HG03439 (cell line): ENCODE measurements at regions not wholly inside any gene's neighbourhood (a gene's known extent, or its start where the extent isn't known, plus 50 kb on each side); places are given as distances from the start of the nearest gene placed in this dataset.

Experiments
- ATAC-seq: cut with Tn5 transposase; IDR thresholded peaks from one replicate; pipeline ENCODE4 v1.9.1; 2021; ENCODE audit warnings: mild to moderate bottlenecking, moderate library complexity; ENCODE audit not compliant: unreplicated experiment

DNA sequence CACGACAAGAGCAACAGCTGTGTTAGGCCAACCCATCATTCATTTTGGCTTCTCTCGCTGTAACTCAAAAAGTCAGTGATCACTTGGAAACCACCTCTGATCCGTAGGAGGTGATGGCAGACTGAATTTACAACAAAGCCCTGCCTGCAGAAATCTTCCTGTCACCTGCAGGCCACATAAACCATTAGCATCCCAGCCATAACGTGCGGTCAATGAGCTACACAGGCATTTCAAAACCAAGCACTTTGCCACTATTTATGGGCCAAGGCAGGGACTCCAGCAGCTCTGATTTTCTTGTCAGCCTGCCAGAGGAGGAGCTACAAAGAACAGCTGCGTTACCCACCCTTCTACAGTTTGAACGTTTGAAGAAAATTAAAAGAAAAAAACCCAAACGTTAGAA is 228.1 kb upstream of the PPARGC1A start:
- ATAC-seq: no peak

DNA sequence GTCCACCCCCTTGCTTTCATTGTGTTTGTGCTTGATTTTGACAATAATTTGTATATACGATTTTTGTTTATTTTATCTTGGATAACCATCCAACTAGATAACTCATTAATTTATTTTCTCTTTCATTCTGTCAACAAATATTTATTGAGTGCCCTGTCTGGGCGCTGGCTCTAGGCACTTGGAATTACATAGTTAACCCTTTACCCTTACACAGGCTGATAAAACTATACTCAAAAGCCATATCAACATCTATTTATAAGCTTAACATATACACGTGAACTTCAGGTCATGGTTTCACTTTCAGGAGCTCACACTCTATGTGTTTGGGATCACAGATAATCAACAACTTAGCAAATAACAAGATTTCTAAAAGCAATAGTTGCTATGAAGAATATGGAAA is 226.3 kb upstream of the PPARGC1A start:
- no peak for ATAC-seq

DNA sequence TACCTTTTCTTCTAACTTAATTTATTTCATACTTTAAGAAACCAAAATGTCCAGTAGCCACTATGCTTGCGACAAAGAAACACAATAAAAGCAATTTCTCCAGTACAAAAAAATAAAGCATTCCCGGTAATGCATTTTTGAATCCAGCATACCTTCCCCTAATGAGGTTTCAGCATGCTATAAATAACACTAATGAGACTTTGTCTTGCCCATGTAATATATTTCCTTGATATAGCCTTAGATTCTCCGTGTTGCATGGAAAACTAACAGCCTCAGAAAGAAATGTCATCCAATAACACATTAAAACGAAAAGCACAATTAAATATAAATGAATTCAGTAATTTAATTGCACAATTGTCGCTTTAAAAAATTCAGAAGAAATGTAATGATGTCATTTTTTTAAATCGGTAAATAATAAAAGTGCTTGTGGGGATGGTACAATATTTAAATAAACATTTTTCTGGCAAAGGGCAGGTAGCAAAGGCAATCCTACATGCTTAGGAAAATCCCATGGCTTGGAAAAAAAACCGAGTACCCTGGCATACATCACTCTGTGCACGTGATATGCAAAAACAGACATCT is 225.2 kb upstream of the PPARGC1A start:
- ATAC-seq: no peak

DNA sequence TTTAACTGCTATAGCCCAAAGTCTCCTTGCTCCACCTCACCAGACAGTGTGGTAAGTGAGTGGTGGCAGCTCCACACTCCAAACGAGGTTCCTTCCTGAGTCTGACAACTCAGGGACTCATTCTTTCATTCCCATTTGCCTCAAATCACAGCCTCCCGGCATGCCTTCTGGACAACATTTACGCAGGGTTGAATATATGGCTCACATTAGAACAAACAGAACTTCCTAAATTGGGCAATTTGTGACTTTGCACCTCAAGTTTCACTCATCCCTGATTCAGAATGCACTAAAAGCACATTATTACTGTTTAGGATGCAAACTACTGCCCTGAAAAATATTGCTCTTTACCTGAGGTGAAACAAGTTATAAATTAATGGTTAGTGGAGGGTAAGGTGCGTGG is 224.6 kb upstream of the PPARGC1A start:
- ATAC-seq: no peak

GRCh38 chr4:24112466-24112865 is 222.6 kb upstream of the PPARGC1A start:
- no peak for ATAC-seq

DNA sequence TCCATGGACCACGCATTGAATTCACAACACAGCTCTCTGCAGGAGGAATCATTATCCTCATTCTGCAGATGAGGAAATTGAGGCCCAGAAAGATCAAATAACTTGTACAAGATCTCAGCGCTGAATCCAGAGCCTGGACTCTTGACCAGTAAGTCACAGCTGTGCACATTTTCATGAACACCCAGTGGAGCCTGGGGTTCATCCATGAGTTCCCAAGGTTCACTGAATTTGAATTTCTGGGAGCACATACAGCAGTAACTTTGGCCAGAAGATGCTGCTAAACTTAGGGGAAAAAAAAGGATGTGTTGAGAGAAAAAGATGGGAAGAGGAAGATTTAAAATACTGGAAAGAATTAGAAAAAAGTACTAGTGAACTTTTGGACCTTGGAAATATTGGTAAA is 218.7 kb upstream of the PPARGC1A start:
- no peak for ATAC-seq

- no peak for ATAC-seq
These were observed 215.6 kb upstream of the PPARGC1A start for GRCh38 chr4:24105327-24106038.

DNA sequence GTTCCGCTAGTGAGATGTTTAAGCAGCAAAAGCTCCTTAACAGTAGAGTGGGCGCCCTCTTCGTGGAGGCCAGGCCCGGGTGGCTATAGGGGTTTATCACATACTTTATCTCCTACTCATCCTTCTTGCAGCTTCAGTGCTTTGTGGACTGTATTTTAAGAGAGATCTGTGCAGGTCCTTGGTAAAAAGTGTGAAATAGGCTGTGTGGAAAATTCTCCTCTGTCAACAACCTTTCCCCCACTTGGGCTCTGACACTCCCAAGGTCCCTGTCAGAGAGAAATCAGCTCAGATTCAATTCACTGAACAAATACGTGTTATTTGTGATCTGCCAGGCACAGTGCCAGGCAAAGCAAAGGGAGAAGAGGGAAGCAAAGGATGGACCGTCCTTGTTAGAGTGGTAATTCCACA is 214.3 kb upstream of the PPARGC1A start:
- no peak for ATAC-seq

DNA sequence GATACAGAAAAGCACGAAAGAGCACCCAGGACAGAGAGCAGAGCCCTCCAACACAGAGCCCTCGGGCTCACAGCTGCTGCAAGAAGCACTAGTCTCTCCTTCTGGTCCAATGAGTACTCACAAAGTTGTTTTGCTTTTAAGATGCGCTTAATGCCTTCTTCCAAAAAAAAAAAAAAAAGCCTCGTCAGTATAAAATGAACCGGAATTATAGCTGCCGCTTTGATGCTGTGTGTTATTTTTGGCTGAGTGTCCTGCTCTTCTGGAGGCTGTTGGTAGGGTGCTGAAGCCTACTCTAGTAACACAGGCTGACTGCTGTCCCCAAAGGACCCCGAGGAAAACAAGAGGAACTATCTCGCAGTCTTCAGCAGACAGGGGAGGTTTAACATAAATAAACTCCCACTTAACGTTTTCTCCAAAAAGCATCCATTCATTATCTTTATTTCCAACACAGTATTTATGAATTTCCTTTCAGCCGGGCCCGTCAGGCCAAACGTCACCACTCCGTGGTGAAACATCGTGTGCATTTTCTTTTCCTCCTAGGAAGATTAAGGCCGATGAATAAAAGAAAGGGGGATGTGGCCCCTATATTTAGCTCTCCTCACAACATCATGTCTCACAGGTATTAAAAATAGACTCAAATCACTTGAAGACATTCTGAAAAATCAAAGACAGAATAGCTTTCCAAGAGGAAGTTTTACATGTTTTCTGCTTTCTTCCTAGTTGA is 213.7 kb upstream of the PPARGC1A start:
- ATAC-seq: no peak

- ATAC-seq: no peak
These were observed 212.8 kb upstream of the PPARGC1A start for GRCh38 chr4:24102621-24103020.

DNA sequence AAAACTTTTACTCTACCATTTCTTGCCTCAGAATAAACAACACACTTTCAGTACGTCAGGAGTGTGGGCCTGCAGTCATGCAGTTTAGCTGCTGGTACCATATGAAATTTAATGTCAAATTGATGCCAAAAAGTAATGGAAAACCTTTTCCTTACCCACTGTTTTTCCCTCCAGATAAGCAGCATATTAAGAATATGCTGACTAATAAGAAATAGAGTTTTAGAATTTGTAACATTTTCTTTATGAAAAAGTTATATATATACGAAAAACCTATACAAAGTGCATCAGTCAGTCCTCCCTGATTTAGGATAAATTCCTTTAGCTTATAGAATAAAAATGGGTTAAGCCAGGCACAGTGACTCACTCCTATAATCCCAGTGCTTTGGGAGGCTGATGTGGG is 206.8 kb upstream of the PPARGC1A start:
- ATAC-seq: no peak

GRCh38 chr4:24094726-24095125 is 204.9 kb upstream of the PPARGC1A start:
- ATAC-seq: no peak

DNA sequence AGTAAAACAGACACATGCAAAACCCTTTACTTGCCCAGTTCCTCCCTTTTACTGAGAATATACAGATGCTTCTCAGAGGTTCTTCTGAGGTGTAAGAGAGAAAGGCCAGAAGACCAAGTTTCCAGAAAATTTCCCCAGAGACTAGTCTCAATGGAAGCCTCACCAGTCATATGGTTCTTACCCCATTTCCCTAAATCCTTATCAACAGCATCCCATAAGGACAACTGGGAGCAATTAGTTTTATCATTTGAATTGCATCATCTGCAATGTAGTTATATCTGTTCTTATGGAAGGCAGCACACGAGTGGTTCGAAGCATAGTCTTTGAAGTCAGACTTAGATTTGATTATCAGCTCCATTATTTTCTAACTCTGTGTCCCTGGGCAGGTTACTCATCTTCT is 203.6 kb upstream of the PPARGC1A start:
- no peak for ATAC-seq

- no peak for ATAC-seq
These were observed 201.9 kb upstream of the PPARGC1A start for GRCh38 chr4:24091639-24092233.

DNA sequence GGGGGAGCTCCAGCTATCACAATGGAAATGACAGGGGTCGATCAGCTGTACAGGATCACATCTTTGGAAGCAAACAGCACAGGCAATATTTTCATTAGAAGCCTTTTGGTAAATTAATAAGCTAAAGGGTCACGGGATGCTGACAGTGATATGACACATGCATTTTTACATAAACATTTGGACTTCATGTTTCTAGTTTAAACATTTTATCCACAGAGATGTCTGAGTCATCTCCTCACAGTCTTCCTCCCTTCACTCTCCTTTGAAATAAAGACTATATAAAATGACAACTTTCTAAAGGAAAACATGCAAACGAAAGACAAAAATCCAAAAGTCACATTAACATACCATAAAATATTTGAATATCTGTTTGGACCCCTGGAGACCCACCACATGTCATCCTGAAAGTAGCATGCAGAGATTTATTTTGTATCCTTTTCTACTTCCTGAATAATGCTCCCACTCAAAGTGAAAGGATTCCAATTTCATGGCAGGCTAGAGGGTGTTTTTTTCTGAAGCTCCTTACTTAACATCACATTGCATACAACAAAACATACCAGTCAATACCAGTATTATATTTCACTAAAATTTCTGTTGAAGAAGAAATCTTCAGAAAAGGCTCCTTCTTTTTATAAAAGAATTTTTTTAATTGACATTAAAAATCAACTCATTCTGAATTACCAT is 200.1 kb upstream of the PPARGC1A start:
- no peak for ATAC-seq

DNA sequence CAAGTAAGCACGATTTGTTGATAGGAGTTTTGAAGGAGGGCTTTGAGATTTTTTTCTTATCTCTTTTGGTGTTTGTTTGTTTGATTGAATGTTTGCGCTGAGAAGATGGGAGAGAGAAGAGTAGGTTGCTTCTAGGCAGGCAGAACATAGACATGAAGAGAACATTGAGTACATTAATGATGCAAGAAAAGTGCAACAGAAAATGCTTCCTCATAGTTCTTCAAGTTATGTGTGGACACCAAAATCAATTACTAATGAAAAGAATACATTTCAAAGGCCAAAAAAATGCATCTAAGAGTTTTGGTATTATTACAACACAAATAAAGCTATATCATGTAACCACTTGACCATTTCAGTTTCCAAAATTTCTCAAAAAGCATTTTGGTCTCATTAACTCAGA is 191.0 kb upstream of the PPARGC1A start:
- no peak for ATAC-seq

DNA sequence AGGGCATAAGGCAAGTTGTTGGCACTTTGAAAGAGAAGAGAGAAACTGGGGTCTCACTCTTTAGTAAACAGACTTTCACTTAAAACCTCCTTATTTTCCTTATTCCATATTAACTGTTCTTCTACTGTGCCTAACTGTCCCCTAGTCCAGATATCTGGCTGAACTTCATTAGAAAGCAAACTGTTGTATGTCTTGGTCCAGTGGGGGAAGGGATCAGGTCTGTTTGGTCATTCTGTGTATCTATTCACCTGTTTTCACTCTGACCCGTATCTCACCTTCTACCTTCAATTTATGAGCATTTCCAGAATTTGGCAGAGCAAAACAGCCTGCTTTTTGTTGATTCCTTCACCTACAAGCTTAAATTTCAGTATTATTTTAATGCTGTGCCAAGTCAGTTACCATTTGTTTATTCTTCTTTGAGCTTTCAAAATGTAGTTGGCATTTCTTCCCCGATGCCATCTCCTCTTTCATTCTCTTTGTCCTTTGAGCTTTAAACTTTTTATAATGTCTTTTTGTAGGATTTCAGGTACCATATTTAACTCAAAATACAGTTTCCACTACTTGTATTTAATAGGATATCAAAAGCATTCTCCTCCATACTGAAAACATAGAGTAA is 188.6 kb upstream of the PPARGC1A start:
- no peak for ATAC-seq

GRCh38 chr4:24076811-24077210 is 187.0 kb upstream of the PPARGC1A start:
- ATAC-seq: no peak

- no peak for ATAC-seq
These were observed 184.1 kb upstream of the PPARGC1A start for GRCh38 chr4:24073948-24074347.

GRCh38 chr4:24071612-24072372 is 181.9 kb upstream of the PPARGC1A start:
- ATAC-seq: no peak
